ENCODE measurements at regions not wholly inside any gene's neighbourhood (a gene's known extent, or its start where the extent isn't known, plus 50 kb on each side); places are given as distances from the start of the nearest gene placed in this dataset.

DNA sequence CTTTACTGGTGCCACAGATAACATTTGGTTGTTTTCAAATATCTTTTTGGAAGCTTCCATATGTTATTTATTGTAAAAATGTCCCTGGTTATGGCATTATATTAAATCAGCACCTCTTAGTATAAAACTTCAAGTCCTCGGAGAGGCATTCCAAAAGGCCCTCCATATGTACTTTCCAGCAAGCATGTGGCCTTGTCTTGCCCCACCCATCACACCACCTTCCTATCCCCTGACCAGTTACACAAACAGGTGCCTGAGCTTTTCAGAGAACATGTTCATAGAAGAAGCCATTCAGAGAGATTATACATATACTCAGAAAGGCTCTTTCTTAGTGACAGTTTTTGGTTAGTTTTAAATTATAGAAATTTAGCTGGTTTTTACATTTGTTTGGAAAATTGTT, 92.4 kb upstream of the PRKG1 start:
- POLR2A ChIA-PET: interaction anchor here (0.7 kb wide), 1 partner anchor 362 kb away, joined by 3 read pairs; no protein-coding TSS in a partner anchor
- Mint-ChIP-seq H3K36me3 (ENCODE audit: low read depth) (no peaks in the 10 kb centered on the region), H3K4me3 (no peak overlapping the region), H3K27me3 (peaks cover 7% of the 10 kb centered on the region), H3K4me1 (ENCODE audit: low read depth) (no peaks in the 10 kb centered on the region), H3K9me3 (no peaks in the 10 kb centered on the region), H3K27ac (no peak overlapping the region)
- no peak for ATAC-seq
- no peak for DNase-seq
- TF ChIP-seq, protein P1, sequence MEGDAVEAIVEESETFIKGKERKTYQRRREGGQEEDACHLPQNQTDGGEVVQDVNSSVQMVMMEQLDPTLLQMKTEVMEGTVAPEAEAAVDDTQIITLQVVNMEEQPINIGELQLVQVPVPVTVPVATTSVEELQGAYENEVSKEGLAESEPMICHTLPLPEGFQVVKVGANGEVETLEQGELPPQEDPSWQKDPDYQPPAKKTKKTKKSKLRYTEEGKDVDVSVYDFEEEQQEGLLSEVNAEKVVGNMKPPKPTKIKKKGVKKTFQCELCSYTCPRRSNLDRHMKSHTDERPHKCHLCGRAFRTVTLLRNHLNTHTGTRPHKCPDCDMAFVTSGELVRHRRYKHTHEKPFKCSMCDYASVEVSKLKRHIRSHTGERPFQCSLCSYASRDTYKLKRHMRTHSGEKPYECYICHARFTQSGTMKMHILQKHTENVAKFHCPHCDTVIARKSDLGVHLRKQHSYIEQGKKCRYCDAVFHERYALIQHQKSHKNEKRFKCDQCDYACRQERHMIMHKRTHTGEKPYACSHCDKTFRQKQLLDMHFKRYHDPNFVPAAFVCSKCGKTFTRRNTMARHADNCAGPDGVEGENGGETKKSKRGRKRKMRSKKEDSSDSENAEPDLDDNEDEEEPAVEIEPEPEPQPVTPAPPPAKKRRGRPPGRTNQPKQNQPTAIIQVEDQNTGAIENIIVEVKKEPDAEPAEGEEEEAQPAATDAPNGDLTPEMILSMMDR (IDR thresholded peaks at IDR 0.05): no peak
- CTCF ChIA-PET: no interaction called here
- intact Hi-C loops (cut with micrococcal nuclease): no loop called here

DNA sequence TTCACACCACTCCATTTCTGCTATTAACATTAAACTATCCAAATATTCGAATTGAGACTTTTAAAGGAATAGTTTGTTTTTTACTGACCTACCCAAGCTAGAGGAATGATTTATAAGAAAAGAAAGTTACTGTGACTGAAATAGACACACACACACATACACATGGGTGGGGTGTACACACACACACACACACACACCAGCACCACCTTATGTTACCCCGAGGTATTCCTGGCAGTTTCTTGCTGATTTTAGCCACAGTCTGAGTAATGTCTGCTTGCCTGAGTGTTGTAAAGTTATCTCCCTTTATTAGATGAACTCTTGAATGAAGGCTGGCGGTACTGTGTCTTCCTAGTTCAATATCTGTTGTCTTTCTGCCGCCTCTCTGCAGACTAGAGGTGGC, 91.3 kb upstream of the PRKG1 start:
- intact Hi-C loops (cut with micrococcal nuclease): no loop called here
- Mint-ChIP-seq H3K27me3 (peaks cover 7% of the 10 kb centered on the region), H3K9me3 (no peaks in the 10 kb centered on the region), H3K27ac (no peak overlapping the region), H3K4me3 (no peak overlapping the region), H3K36me3 (ENCODE audit: low read depth) (no peaks in the 10 kb centered on the region), H3K4me1 (ENCODE audit: low read depth) (no peaks in the 10 kb centered on the region)
- no peak for ATAC-seq
- ChIA-PET POLR2A (interaction anchor here (0.6 kb wide), 1 partner anchor 49 kb away, joined by 3 read pairs; no protein-coding TSS in a partner anchor), CTCF (no interaction called here)
- no peak for DNase-seq
- TF ChIP-seq, protein P1 (IDR thresholded peaks at IDR 0.05): no peak

DNA sequence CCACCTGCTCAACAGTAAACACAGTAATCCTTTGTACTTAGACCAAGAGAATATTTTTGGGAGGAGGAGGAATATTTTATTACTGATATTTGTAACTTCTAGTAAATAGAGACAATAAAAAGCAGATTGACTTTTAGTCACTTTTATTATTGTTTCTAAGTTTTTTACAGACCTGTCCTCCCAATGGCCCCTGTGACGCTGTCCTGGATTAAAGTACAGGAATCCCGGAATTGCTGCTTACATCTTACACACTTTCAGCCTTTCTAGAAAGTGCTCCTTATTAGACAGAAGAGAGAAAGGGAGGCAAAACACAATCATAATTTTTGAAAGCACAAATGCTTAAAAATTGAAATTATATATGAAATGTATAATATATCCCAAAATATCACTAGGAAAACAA, 86.4 kb upstream of the PRKG1 start:
- H3K4me1 Mint-ChIP-seq (ENCODE audit: low read depth): peaks cover 4% of the 10 kb centered on the region
- TF ChIP-seq, protein P1 (IDR thresholded peaks at IDR 0.05): no peak
- DNase-seq (no peak), ATAC-seq (no peak)
- CTCF ChIA-PET: no interaction called here
- intact Hi-C loops (cut with micrococcal nuclease): no loop called here
- H3K4me3 Mint-ChIP-seq: no peak overlapping the region
- H3K27ac Mint-ChIP-seq: no peak overlapping the region
- POLR2A ChIA-PET: no interaction called here
- no peaks in the 10 kb centered on the region for H3K36me3 Mint-ChIP-seq (ENCODE audit: low read depth)
- H3K27me3 Mint-ChIP-seq: peaks cover 29% of the 10 kb centered on the region
- H3K9me3 Mint-ChIP-seq: no peaks in the 10 kb centered on the region

DNA sequence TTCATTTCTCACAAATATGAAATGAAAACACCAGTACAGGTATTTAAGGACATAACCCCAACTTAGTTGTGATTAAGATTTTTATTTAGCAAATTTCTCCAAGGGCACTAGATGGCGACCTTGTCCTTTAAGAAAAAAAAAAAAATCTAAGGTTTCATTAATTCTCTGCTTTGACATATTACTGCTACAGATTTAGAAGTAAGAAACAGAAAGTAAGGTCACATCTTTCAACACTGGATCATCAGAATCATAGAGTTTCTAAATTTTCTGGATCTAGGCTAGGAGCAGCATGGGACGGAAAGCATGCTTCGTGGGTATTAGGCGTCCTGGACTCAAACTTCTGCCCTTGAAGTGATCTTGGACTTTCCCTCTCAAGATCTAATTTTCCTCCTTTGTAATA, 85.5 kb upstream of the PRKG1 start:
- intact Hi-C loops (cut with micrococcal nuclease): no loop called here
- ChIA-PET CTCF (interaction anchor here (0.8 kb wide), 1 partner anchor 18 kb away, joined by 3 read pairs; no protein-coding TSS in a partner anchor), POLR2A (no interaction called here)
- no peaks in the 10 kb centered on the region for H3K36me3 Mint-ChIP-seq (ENCODE audit: low read depth)
- DNase-seq (no peak), ATAC-seq (no peak)
- TF ChIP-seq, protein P1 (IDR thresholded peaks at IDR 0.05): peak; percentile 32
- peaks cover 4% of the 10 kb centered on the region for H3K4me1 Mint-ChIP-seq (ENCODE audit: low read depth)
- H3K27ac Mint-ChIP-seq: no peak overlapping the region
- H3K4me3 Mint-ChIP-seq: no peak overlapping the region
- peaks cover 35% of the 10 kb centered on the region for H3K27me3 Mint-ChIP-seq
- H3K9me3 Mint-ChIP-seq: no peaks in the 10 kb centered on the region

DNA sequence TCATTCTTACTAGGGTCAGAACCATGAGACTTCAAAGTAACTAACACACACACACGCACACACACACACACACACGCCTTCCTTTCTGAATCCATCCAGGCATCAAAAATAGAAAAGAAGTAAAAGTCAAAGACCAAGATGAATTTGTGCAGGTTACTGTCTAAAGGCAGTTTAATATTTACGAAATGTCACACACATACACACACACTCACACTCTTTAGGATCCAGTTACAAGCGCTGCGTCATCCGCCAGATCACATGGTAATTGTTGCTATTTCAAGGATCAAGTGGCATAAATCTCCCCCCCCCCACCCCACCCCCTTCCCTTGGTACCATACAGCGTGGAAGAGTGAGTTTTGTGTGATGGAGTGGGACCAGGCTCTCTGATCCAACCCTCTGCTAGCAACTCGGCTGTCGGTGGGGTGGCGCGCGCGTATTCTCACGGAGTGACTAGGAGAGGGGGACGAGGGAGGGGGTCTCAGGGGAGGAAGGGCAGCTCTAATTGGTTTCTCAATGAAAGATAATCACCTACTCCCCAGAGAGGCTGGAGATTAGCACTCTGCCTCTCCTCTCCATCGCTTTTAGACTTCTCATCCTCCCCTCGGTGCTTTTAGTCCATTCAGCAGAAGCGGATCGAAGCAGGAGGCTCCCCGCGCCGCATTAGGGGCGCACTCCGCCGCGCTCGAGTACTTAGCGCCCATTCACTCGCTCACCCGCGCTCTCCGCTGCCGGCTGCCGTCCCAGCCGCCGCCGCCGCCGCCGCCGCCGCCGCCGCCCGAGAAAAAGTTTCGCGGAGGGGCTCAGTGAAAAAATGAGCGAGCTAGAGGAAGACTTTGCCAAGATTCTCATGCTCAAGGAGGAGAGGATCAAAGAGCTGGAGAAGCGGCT, 83.5 kb upstream of the PRKG1 start:
- no peaks in the 10 kb centered on the region for H3K9me3 Mint-ChIP-seq
- ATAC-seq (peak; percentile 37), DNase-seq (peak; percentile 5)
- H3K4me3 Mint-ChIP-seq: peak overlapping the region; percentile 54
- H3K27me3 Mint-ChIP-seq: peaks cover 40% of the 10 kb centered on the region
- ChIA-PET POLR2A (no interaction called here), CTCF (no interaction called here)
- intact Hi-C loops (cut with micrococcal nuclease): no loop called here
- no peak overlapping the region for H3K27ac Mint-ChIP-seq
- no peaks in the 10 kb centered on the region for H3K36me3 Mint-ChIP-seq (ENCODE audit: low read depth)
- peaks cover 4% of the 10 kb centered on the region for H3K4me1 Mint-ChIP-seq (ENCODE audit: low read depth)
- TF ChIP-seq, protein P1 (IDR thresholded peaks at IDR 0.05): no peak
